HG02981 (cell line): ENCODE measurements at regions not wholly inside any gene's neighbourhood (a gene's known extent, or its start where the extent isn't known, plus 50 kb on each side); places are given as distances from the start of the nearest gene placed in this dataset.

Source experiments
- ATAC-seq: cut with Tn5 transposase; IDR thresholded peaks from one replicate; pipeline ENCODE4 v1.9.1; 2021; ENCODE audit warnings: mild to moderate bottlenecking, moderate library complexity; ENCODE audit not compliant: unreplicated experiment

DNA sequence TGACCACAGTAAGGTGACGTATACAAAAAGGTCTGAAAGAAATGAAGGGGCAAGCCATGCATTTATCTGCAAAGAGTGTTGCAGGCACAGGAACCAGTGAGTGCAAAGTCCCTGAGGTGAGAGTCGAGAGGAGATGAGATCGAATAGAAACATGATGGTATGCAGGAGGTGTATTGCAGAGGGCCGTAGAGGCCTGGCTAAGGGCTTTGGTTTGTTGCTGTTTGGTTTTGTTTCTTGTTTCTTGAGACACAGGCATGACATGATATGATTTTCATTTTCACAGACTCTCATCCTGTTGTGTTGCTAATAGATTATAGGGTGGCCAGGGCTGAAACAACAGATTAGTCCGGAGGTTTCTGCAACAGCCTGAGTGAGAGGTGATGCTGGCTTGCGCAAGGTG is 80.4 kb downstream of the HSPH1 start:
- ATAC-seq, result no peak

DNA sequence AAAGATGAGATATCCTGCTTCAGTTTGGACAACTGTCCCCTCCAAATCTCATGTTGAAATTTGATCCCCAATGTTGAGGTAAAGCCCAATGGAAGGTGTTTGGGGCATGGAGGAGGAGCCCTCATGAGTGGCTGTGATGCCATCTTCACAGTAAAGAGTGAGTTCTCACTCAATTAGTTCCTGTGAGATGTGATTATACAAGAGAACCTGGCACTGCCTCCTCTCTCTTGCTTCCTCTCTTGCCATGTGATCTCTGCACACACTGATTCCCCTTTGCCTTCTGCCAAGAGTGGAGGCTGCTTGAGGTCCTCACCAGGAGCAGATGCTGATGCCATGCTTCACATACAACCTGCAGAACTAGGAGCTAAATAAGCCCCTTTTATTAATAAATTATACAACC is 86.9 kb downstream of the HSPH1 start:
- ATAC-seq, result no peak

DNA sequence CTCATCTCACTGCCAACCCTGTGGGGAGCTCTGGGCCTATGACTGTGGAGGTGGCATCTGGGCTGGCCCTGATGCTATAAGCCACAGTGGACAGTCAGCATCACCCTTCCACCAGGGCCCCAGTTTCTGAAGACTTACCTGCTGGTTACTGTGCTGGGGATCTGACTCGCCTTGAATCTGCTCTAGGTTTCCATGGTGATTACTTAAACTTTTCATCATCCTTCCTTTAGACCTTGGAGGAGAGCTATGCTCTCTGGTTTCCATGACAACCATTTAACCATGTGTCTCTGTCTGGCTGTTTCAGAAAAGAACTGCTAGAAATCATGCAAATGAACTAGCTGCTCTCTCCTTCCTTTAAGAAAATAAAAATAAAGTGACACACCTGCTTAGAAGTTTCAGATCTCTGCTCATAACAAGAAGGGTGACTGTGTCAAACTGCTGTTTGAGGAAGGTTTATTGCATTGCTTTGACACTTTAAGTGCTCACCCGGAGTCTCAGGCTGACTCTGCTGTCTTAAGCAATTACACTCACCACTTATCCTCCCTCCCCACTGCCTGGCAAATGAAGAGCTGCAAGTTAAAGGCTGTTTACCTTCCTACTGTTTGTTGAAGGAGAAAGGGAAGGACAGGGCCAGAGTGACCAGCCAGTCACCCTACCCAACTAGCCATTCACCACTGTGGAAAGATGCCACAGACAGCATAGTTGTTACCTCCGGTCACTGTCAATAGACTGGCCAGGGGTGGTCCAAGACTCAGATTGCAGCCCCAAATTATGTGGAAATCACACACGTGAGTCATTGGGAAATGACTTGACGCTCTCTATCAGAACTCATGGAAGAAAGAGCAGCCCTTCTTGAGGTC is 87.6 kb downstream of the HSPH1 start:
- ATAC-seq, result peak; percentile 89

DNA sequence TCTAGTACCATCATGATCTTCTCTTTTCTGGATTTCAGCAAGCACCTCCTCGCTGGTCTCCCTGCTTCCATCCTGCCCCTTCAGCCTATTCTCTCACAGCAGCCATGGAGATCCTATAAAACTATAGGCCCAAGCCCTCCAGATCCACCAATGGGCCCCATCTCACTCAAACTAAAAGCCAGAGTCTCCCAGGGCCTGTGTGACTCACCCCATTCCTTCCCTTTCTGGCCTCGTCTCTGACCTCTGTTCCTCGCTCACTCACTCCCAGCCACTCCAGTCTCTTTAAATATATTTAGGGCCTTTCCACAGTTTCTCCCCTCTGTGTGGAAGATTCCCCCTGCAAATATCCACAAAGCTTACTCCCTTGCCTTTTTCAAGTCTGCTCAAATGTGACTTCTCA is 89.7 kb downstream of the HSPH1 start:
- no peak for ATAC-seq

DNA sequence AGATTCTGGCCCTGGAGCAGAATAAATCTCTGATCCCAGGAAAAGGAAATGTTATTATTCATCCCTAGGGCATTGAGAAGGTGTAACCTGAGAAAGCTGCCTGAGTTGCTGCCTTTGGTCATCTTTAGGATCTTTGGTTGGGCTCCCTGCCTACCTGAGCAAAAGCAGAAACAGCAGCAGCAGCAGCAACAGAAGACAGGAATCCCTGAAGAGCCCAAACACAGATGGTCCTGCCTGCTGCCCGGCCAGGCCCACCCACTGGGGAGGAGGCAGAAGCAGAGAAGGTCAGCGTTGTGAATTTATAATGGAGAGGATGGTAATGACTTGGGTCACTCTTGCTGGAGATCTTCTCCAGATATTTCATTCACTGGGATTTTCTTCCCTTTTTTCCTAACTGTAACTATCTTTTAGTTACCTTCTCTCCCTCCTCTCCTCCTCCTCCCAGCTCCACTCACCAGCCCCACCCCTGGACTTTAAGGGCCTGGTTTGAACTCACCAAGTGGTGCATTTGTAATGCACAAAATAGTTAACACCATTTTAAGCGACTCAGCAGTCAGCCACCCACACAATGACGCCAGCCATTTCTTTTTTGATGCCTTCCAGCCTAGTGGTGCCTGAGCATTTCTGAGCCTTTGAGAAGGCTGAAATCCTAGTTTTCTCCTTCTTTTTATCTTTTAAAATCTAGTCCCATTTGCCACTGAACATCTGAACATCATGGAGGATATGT is 91.7 kb downstream of the HSPH1 start:
- ATAC-seq, result no peak

DNA sequence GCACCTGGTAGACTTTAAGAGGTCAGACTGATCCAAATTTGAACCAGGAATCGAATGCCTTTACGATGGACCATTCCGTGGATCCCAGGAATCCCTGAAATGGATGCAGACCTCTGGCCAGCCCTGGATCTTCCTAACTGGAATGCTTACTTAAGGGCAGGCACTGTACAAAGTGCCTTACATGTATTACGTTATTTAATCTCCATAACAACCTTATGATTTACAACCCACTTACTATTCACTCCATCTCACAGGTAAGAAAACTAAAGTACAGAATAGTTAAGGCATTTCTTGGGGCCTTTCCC is 93.6 kb downstream of the HSPH1 start:
- ATAC-seq, result no peak

DNA sequence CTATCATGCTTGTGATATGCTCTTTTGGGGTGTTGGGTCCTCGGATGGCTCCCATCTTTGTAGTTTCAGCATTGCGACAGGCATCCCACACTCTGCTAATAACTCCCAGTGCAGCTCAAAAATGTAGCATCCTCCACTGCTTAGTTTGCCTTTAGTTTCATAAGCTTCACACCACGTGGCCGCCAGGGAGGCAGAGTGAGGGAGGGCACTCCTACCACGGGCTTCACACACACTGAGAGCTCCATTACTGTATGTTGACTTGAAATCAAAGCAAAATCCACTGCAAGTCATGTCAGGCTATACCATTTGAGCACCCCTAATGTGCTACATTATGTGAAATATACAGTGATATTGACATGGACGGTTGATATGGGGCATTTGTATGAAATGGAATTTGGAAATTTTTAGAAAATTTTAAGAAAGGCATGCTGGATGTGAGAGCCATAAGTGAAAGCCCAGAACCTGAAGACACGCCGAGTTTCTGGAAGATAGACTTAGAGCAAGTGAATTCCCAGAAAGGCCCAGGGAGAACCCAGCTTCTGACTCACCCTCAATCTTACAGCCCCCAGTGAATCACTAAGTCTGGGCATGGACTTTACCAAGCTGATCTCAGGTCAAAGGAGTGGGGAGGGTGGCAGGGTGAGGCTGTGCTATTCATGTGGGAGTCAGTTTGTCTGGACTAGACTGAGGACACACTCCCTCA is 94.1 kb downstream of the HSPH1 start:
- ATAC-seq, result no peak

DNA sequence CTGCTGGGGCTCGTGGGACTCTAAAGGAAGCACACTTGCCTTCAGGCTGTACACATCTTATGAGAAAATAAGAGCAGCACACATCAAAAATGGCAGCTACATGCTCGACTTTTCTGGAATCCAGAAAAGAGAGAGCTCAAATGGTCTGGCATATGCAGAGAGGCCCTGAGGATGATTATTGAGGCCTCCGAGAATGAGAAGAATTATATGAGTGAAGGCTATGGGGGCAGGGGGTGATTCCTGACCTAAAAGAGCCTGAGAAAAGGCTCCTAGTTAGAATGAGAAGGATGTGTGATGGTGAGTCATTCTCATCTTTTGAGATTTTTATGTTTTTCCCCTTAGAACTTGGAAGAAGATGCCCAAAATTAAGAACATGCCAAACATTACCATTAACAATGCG is 97.1 kb downstream of the HSPH1 start:
- ATAC-seq, result no peak

DNA sequence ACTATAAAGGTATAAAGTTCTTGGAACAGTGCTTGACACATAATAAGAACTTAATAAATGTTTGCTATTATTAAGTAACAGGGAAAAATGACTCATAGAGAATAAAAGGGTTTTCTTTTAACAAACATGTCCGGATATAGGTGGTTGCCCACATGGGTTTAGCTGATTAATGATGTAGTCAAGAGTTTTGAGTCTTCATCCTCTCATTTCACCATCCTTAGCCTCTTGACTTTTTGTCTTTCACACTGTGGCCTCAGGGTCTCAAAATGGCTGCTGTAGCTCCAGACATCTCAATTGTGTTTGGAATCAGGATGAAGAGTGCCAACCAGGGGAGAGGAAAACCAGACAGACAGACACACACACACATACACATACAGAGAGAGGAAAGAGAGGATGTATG is 97.9 kb downstream of the HSPH1 start:
- ATAC-seq, result no peak

DNA sequence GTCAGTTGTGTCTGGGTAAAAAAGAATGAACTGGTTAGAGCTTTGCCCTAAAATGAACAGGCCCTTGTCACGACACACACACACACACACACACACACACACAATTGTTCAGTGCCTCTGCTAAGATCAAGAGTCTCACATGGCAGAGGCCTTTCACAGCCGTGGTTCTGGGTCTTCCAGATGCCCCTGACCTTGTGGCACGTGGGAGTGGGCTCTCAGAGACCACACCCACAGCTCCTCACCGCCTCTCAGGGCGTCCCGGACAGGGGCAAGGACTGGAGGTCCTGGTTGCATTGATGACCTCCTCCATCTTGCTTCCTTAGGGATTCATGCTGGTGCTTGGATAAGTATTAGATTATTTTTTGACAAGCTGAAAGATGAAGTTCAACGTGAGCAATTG is 101.0 kb downstream of the HSPH1 start:
- ATAC-seq, result no peak

DNA sequence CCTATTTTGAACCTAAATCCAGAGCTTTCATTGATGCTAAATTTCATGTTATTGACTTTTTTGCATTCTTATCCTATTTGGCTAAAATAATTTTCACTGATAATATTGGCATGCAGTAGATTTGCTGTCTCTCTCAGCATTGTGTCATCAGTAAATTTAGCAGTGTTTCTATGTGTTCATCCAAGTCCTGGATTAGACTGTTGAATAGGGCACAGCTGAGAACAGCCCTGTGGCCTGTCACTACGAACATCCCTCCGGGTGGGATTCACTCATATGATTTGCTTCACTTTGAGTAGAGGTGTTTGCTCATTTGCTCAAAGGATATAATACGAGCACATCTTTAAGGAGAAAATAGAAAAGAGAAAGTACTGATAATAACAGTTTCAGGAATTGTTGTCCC is 101.5 kb downstream of the HSPH1 start:
- ATAC-seq, result no peak

DNA sequence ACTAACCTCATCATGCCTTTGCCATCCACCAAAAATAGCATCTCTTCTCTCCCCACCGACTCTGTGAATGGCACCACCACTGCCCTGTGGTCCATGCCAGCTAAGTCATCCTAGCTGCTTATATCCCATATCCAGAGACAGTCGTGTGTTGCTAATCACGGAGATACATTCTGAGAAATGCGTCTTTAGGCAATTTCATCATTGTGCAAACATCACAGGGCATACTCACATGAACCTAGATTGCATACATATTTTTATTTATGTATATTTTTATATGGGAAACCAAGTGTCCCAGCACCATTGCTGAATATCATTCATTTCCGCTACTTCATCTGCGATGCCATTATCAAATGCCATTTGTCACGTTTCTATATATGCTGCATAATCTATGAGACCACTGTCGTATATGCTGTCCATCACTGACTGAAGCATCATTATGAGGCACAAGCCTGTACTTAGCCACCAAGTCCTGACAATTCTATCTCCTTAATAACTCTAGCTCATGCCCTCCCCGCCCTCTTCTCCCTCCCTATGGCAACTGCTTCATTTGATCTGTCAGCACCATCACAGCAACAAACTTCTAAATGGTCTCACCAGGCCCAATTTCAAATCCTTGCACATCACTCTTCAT is 104.2 kb downstream of the HSPH1 start:
- no peak for ATAC-seq

DNA sequence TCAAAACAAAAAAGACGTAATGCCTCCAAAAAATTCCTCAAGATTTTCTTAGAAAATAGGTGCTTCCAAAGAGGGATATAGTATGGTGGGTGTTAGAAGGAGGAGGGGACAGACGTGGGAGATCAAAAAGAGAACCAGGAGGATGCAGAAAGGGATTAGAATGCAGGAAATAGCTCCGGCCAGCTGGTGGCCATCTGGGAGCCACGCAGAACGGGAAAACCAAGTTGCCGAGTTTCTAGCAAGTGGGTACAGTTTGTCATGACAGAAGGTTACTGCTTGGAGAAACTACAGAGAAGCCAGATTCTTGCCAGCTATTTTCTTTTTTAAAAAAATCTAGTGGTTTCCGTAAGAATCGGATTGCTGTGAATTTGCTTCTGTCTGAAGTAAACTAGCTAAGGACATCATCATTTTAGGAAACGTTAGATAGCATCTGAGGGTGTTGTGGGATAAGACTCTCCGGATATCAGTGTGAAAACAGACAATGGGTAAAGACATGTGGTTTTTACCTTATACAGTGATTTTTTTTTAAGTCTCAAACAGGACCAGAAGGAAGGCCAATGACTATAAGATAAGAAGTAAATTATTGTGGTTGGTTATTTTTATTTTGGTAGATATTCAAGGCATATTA is 104.9 kb downstream of the HSPH1 start:
- ATAC-seq, result no peak

DNA sequence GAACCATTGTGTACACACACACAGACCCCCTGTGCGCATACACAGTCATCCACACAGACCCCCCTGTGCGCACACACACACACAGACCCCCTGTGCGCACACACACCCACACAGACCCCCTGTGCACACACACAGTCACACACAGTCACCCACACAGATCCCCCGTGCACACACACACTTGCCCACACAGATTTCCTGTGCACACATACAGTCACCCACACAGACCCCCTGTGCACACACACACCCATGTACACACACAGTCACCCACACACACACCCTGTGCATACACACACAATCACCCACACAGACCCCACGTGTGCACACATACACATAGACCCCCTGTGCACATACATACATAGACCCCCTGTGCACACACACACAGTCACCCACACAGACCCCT is 106.1 kb downstream of the HSPH1 start:
- ATAC-seq, result no peak

DNA sequence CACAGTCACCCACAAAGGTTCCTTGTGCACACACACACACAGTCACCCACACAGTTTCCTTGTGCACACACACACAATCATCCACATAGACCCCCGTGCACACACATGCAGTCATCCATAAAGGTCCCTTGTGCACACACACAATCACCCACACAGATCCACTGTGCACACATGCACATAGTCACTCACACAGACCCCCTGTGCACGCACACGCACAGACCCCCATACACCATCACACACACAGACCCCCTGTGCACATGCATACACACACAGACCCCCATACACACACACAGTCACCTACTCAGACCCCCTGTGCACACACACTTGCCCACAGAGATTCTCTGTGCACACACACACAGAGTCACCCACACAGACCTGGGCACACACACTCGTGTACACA is 107.1 kb downstream of the HSPH1 start:
- ATAC-seq, result no peak

DNA sequence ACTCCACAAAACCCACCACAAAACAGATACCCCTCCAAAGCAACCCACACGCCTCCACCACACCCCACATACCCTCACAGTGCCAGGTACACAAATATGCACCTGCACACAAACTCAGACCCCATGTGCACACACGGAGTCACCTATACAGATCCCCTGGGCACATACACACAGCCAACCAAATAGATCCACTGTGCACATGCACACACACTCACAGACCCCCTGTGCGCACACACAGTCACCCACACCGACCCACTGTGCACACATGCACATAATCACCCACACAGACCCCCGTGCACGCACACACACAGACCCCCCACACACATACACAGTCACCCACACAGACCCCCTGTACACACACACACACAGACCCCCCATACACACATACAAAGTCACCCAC is 107.8 kb downstream of the HSPH1 start:
- ATAC-seq, result no peak

DNA sequence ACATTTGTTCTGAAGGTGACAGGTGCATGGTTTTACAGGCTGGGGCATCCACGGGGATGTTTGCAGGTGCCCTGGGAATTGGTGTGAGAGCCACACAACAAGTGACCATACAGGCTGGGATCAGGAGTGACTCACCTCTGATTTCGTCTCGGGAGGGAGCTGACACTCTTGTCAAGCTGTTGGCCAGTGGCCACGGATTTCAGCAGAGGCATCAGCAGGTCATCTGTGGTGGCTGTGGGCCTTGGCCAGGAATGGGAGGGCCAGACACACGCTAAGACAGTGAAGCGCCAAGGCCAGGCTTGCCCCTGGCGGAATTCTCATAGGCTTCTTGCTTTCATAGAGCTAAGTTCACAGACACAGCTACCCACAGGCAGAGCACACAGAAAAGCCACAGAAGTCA is 108.6 kb downstream of the HSPH1 start:
- ATAC-seq, result no peak

DNA sequence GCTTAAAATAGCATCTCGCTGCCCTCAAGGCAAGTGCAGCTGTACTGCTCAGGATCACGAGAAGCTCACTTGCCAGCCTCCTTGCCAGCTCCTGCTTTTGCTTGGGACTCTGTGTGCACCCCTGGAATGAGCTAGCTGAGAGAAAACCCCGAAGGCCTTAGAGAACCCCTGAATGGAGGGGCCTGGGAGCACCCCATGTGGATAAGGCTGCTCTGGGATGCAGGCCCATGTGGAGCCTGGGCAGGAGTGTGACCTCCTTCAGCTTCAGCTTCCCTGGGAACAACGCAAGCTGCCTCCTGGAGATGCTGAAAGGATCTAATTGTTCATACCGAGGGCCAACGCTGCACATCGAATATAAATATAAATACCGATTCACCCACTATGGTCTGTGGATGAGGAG is 109.2 kb downstream of the HSPH1 start:
- no peak for ATAC-seq

DNA sequence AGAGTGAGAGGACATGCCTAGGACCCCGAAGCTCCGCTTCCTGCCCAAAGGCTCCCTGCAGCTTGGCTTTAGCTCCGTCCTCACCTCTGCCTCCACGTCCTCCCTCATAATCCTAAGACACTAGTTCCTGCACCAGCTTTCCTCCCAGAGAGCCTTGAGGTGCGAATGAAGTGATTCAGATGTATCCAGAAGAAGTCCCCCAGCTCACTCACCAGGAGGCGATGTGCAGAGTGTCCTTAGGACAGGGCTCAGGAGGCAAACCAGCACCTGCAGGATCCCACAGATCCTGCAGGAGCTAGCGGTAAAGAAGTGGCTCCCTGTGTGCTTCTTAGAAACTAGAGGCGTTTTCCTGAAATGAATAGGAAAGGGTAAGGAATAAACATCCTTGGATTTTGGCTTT is 109.7 kb downstream of the HSPH1 start:
- ATAC-seq, result no peak

DNA sequence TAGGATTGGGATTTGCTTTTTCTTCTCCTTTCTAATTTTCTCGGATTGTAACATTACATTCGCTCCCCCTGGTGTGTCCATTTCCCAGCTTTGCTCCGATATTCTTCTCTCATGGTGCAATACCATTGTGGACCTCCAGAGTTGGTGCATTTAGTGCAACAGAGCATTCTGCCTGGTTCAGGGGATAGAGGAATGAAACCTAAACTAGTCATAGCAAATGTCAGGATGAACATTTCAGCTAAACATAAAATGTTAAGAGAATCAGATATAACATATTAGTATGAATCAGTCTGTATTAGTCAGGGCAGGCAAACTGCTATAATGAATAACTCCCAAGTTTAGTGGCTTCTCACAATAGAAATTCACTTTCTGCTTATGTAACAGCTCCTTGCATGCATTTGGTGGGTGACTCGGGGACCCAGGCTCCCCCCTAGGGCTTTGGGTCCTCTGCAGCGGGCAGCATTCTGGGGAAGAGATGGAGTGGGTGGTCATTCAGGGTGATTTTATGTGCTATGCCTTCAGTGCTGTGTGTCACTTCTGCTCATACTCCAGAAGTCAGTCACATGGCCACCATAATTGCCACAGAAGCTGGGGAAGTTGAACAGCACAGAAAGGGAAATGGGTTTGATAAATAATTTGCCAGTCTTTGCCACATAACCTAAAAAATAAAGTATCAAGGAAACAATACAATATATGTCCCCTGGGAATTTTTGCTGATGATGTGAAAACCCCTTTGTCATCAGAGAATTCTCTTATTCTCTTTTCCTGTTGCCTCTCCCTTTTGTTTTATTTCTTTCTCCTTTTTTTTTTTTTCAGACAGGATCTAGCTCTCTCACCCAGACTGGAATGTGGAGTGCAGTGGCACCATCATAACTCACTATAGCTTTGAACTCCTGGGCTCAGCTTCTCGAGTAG is 111.0 kb downstream of the HSPH1 start:
- ATAC-seq, result no peak
